LNCAP (cell line): ENCODE measurements at regions not wholly inside any gene's neighbourhood (a gene's known extent, or its start where the extent isn't known, plus 50 kb on each side); places are given as distances from the start of the nearest gene placed in this dataset.

ENCODE experiments used
- TF ChIP-seq, protein P1 (sequence below): fragments of 450-650 bp; IDR thresholded peaks from 2 replicates; pipeline ENCODE4 v1.5.1; 2017; ENCODE audit warnings: mild to moderate bottlenecking

DNA sequence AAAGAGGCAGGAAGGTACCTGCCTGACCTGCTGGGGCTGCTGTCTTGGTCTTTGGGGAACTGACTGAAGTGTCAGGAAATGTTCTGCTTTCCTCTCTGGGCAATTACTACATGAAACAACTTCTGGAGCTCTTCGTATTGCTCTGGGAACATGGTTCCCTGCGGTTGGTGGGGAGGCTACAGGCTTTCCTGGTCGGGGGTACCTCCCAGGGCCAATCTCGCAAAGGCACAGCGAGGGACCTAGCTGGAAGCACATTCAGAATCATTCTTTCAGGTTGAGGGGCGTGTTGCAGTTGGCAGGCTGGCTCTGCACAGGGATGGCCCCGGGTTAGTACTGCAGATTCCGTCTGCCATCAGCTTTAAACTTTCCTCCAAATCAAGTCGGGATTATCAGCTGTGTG is 88.9 kb upstream of the RANBP3L start:
- TF ChIP-seq, protein P1, sequence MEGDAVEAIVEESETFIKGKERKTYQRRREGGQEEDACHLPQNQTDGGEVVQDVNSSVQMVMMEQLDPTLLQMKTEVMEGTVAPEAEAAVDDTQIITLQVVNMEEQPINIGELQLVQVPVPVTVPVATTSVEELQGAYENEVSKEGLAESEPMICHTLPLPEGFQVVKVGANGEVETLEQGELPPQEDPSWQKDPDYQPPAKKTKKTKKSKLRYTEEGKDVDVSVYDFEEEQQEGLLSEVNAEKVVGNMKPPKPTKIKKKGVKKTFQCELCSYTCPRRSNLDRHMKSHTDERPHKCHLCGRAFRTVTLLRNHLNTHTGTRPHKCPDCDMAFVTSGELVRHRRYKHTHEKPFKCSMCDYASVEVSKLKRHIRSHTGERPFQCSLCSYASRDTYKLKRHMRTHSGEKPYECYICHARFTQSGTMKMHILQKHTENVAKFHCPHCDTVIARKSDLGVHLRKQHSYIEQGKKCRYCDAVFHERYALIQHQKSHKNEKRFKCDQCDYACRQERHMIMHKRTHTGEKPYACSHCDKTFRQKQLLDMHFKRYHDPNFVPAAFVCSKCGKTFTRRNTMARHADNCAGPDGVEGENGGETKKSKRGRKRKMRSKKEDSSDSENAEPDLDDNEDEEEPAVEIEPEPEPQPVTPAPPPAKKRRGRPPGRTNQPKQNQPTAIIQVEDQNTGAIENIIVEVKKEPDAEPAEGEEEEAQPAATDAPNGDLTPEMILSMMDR = no peak

DNA sequence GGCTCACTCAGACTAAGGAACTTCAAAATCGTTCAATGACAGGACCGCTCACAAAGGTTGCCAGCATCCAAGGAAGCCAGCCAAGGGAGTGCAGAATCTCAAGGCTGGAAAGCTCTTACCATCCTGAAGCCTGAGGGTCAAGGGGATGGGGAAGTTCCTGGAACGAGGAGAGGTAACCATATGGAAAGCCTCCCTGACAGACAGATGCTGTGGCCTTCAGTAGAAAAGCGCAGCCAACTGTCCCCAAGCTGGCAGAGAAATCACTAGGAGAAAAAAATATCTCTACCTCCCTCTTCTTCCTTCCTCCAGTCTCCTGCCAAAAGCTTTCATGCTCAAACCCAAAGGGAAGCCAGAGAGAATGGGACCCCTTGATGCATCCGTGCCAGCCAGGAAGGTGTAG is 90.5 kb upstream of the RANBP3L start:
- TF ChIP-seq, protein P1 = no peak

DNA sequence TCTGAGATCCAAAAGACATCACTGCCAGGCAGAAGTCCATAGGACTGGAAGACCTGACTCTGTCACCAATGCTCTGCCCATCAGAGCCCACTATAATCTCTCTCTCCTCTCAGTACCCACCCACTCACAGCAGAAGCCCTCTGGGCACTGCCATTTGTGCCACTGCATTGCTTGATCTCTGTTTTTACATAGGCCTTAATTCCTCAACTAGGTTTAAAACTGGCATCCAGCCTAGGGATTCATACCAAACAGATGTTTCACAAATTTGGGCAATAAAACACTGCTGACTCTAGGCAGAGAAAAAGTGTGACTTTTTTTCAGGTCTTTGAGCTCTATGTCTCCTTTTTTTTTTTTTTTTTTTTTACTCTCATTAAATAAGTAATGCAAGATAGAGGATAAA is 91.1 kb upstream of the RANBP3L start:
- TF ChIP-seq, protein P1 = no peak

DNA sequence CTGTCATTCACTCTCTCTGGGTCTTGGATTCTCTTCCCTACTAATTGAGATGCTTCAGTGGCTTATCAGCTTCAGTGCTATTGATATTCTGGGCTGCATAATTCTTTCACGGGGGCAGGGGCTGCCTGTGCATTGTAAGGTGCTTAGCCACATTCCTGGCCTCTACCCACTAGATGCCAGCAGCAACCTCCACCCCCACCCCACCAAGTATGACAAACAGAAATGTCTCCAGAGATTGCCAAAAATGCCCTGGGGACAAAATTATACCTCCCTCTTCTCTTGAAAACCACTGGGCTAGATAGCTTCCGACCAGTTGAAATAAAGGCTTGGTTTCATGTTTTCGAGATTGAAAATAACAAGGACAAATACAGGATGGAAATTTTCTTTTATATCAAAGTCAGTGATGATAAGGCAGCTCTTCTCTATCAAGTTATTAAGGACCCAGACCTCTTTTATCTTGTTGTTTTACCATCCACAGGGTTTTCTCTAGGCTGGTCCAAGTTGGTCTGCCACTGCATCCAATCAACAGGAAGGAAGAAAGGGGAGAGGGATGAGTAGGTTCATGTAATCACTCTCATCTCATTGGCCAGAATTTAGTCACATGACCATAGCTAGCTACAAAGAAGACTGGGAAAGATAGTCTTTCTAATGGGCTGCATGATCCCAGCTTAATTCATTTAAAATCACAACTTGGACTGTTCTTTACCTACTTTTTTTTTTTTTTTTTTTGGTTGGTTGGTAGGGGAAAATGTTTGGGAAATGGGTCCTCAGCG is 92.1 kb upstream of the RANBP3L start:
- TF ChIP-seq, protein P1 = no peak

DNA sequence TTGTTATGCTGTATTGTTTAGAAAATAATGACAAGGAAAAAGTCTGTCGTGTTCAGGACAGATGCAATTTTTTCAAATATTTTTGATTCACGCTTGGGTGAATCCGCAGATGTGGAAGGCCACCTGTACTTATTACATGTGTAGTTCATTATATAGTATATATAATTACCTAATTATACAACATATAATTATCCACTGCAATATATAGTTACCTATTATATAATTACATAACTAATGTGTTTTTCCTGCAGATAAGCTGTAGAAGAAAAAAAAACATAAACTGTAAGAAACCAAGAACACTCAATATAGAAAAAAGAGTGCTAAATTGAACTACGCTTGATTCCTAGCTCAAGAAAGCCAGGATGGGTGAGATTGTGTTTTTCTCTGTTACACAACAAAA is 93.6 kb upstream of the RANBP3L start:
- TF ChIP-seq, protein P1 = no peak

DNA sequence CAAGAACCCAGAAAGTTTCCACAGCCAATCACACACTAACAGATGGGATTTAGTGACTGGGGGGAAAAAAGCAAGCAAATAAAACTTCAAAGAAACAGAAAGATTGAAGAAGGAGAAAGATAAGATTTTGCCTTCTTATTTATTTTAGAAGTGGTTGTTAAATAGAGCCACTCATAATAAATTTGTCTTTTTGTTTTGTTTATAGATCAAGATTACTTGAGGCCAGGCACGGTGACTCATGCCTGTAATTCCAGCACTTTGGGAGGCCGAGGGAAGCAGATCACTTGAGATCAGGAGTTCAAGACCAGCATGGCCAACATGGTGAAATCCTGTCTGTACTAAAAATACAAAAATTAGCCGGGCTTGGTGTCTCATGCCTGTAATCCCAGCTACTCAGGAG is 94.9 kb upstream of the RANBP3L start:
- TF ChIP-seq, protein P1 = no peak

DNA sequence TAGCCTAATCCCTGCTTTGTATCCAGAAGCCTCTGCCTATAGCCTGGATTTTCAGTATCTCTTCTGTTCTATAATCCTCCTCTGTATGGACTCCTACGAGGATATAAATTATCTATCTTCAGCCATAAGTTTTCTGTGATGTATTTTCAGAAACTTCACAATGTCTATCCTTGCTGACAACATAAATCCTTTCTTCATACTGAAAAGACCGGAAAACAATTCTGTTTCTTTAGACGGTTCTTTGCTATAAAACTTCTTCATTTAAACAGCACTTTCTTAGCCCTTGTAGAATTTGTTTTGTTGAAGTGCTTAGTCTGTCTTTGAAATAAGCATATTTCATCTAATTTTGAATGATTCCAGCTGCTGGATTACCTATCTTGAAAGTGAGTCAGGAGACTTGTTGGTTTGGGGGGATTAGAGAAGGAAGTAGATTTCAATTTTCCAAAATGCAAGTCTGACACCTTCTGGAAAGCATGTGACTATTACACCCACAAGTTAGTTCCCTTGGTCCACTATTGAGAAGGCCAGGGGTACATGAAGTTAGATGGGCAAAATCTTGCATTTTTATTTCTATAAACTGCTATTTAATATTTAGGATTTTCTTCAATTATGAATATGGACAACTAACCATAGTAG is 96.3 kb upstream of the RANBP3L start:
- TF ChIP-seq, protein P1 = peak; percentile 65
